Smooth muscle cell (in vitro differentiated cells): ENCODE measurements at regions not wholly inside any gene's neighbourhood (a gene's known extent, or its start where the extent isn't known, plus 50 kb on each side); places are given as distances from the start of the nearest gene placed in this dataset.
A peak's percentile ranks its signal among the peaks of the same experiment; 100 is the strongest.

Experiments
- DNase-seq: peaks from one replicate; lab custom pipeline; 2025; ENCODE audit not compliant: unreplicated experiment; lab: John Stamatoyannopoulos, UW
- H2AFZ ChIP-seq: fragments of 200-600 bp; sonication (generic); 2 replicates; pipeline ENCODE4 v1.6.0; 2016; ENCODE audit warnings: antibody characterized with exemption, low read depth, mild to moderate bottlenecking
- H3F3A ChIP-seq: fragments of 200-600 bp; sonication (generic); 2 replicates; pipeline ENCODE4 v1.6.0; 2017; ENCODE audit warnings: antibody characterized with exemption, low read depth
- H3K27ac ChIP-seq: fragments of 200-600 bp; sonication (generic); 2 replicates; pipeline ENCODE4 v1.5.1; 2016; ENCODE audit warnings: low read depth, mild to moderate bottlenecking
- H3K27me3 ChIP-seq: fragments of 200-600 bp; sonication (generic); 2 replicates; pipeline ENCODE4 v1.6.1; 2016; ENCODE audit warnings: low read depth, mild to moderate bottlenecking
- H3K36me3 ChIP-seq: fragments of 200-600 bp; sonication (generic); 2 replicates; pipeline ENCODE4 v1.5.1; 2016; ENCODE audit warnings: low read depth
- H3K4me1 ChIP-seq: fragments of 200-600 bp; sonication (generic); 2 replicates; pipeline ENCODE4 v1.5.1; 2016; ENCODE audit warnings: low read depth
- H3K4me2 ChIP-seq: fragments of 200-600 bp; sonication (generic); 2 replicates; pipeline ENCODE4 v1.6.0; 2016; ENCODE audit warnings: mild to moderate bottlenecking
- H3K4me3 ChIP-seq: fragments of 200-600 bp; sonication (generic); 2 replicates; pipeline ENCODE4 v1.5.1; 2016; ENCODE audit warnings: mild to moderate bottlenecking
- H3K79me2 ChIP-seq: fragments of 200-600 bp; sonication (generic); 2 replicates; pipeline ENCODE4 v1.6.0; 2016; ENCODE audit warnings: low read depth, mild to moderate bottlenecking
- H3K9ac ChIP-seq: fragments of 200-600 bp; sonication (generic); 2 replicates; pipeline ENCODE4 v1.6.0; 2016; ENCODE audit warnings: low read depth
- H3K9me3 ChIP-seq: fragments of 200-600 bp; sonication (generic); replicated peaks from 2 replicates; pipeline ENCODE4 v1.5.1; 2016; ENCODE audit warnings: low read depth
- H4K20me1 ChIP-seq: fragments of 200-600 bp; sonication (generic); 2 replicates; pipeline ENCODE4 v1.6.0; 2016; ENCODE audit warnings: low read depth
- WGBS: methylation state at CpG from one replicate; pipeline ENCODE4 v1.1.7; 2016; ENCODE audit warnings: low lambda C conversion rate; 5-methylcytosine and 5-hydroxymethylcytosine counted together
- TF ChIP-seq, protein P1 (sequence below): fragments of 200-600 bp; sonication (generic); IDR thresholded peaks from 2 replicates; pipeline ENCODE4 v1.5.1; 2017; ENCODE audit warnings: borderline replicate concordance, mild to moderate bottlenecking, antibody characterized with exemption; ENCODE audit not compliant: insufficient read depth, poor library complexity, severe bottlenecking

DNA sequence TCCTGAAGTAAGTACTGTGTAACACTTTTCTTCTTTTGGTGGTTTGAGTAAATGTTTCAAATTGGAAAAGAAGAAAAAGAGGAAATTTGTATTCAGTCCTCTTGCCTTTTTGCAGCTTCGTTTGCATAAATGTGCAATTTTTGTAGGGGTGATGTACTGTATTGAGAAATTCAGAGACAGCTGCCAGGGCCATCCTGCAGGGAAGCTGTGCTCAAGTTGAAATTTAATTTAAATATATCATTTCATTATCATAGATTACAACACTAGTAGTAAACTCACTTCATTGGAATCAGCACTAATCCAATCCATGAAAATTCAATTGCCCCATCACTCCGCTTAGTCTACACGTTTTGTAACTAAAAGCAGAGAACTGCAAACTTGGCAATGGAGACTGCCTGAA is 415.4 kb downstream of the DNAJB9 start:
- Histone ChIP-seq H3K27ac (no peak overlapping the region), H3K4me2 (no peak overlapping the region), H3F3A (no peaks in the 10 kb centered on the region), H4K20me1 (no peaks in the 10 kb centered on the region), H2AFZ (peak overlapping the region; percentile 26), H3K9me3 (no peaks in the 10 kb centered on the region), H3K4me3 (no peak overlapping the region), H3K4me1 (peaks cover 4% of the 10 kb centered on the region), H3K79me2 (no peaks in the 10 kb centered on the region), H3K36me3 (no peaks in the 10 kb centered on the region), H3K9ac (no peak overlapping the region), H3K27me3 (no peaks in the 10 kb centered on the region)
- WGBS: 80% methylated on average over 3 of the region's 3 CpGs
- no peak for DNase-seq
- TF ChIP-seq, protein P1, sequence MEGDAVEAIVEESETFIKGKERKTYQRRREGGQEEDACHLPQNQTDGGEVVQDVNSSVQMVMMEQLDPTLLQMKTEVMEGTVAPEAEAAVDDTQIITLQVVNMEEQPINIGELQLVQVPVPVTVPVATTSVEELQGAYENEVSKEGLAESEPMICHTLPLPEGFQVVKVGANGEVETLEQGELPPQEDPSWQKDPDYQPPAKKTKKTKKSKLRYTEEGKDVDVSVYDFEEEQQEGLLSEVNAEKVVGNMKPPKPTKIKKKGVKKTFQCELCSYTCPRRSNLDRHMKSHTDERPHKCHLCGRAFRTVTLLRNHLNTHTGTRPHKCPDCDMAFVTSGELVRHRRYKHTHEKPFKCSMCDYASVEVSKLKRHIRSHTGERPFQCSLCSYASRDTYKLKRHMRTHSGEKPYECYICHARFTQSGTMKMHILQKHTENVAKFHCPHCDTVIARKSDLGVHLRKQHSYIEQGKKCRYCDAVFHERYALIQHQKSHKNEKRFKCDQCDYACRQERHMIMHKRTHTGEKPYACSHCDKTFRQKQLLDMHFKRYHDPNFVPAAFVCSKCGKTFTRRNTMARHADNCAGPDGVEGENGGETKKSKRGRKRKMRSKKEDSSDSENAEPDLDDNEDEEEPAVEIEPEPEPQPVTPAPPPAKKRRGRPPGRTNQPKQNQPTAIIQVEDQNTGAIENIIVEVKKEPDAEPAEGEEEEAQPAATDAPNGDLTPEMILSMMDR: no peak

DNA sequence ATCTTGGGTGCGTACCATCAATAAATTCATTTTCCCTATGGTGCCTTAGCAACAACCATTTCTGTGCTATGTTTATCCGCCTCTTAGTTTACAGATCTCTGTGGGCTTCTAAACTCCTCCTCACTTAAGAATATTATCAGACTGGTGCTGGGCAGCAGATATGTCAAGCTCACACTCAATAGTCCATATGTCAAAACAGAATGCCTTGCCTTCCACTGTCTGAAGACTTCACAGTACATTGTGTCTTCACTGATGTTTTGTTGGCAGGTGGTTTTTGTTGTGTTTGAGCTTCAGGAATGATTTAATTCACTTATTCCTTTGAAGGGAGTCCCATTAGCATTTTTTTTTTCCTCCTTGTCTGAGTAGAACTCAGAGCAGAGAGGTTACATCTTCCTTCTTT is 419.6 kb downstream of the DNAJB9 start:
- 100% methylated on average over 2 of the region's 2 CpGs for WGBS

DNA sequence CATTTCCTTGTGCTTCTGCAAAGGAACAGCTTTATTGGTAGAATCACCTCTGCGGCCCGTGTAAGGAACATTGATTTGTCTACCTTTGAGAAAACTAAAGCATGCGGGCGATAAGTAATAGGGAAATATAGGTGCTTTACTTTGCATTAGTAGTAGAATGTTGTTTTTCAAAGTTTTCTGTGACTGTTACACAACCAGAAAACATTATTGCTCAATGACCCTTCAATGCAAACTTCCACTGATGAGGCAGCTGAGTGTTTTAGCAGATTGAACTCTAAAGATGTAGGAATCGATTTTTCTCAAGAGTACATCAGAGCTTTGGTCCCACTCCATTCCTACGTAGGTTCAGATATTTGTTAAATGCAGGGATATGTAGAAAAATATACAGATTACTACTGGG is 427.8 kb downstream of the DNAJB9 start:
- no peaks in the 10 kb centered on the region for H3K9me3 ChIP-seq
- 89% methylated on average over 6 of the region's 6 CpGs for WGBS
- no peak for DNase-seq

More for the DNA sequence above, 419.6 kb downstream of the DNAJB9 start:
- Histone ChIP-seq H4K20me1 (no peaks in the 10 kb centered on the region), H3K4me3 (no peak overlapping the region), H3K27ac (no peak overlapping the region), H3K9ac (no peak overlapping the region), H2AFZ (no peak overlapping the region), H3F3A (no peaks in the 10 kb centered on the region), H3K4me2 (no peak overlapping the region), H3K79me2 (no peaks in the 10 kb centered on the region), H3K36me3 (no peaks in the 10 kb centered on the region), H3K9me3 (no peaks in the 10 kb centered on the region), H3K27me3 (no peaks in the 10 kb centered on the region), H3K4me1 (peaks cover 26% of the 10 kb centered on the region)
- DNase-seq: no peak
- TF ChIP-seq, protein P1: no peak

DNA sequence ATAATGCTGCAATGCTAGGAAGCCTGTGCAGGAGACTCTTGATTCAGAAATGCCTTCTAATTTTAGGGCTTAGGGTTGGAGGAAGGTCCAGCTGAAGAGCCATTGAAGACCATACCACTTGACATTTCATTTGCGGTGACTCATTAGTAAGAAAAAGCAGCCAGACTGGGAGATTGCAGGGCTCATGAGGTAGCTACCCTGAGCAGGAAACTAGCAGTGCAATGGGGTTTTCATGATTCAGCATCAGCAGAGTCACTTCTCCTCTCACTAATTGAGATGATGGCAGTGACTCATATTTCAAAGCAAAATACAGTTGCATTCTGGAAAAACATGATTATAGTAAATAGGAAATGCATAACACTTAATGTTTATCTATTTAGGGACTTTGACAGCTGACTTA is 434.1 kb downstream of the DNAJB9 start:
- H4K20me1 ChIP-seq: no peaks in the 10 kb centered on the region
- no peaks in the 10 kb centered on the region for H3K36me3 ChIP-seq
- H3K9ac ChIP-seq: no peak overlapping the region
- H2AFZ ChIP-seq: no peak overlapping the region
- H3K4me2 ChIP-seq: no peak overlapping the region
- DNase-seq: no peak
- peaks cover 6% of the 10 kb centered on the region for H3F3A ChIP-seq
- H3K27ac ChIP-seq: peak overlapping the region; percentile 59
- H3K27me3 ChIP-seq: no peaks in the 10 kb centered on the region
- no peaks in the 10 kb centered on the region for H3K79me2 ChIP-seq
- H3K4me3 ChIP-seq: no peak overlapping the region
- WGBS: 4% methylated on average over 1 of the region's 1 CpG
- no peaks in the 10 kb centered on the region for H3K9me3 ChIP-seq
- peaks cover 7% of the 10 kb centered on the region for H3K4me1 ChIP-seq
- TF ChIP-seq, protein P1: no peak

More for the DNA sequence above, 427.8 kb downstream of the DNAJB9 start:
- no peak overlapping the region for H3K27ac ChIP-seq
- no peak overlapping the region for H3K4me2 ChIP-seq
- H3K27me3 ChIP-seq: no peaks in the 10 kb centered on the region
- H2AFZ ChIP-seq: no peak overlapping the region
- H3K9ac ChIP-seq: no peak overlapping the region
- no peaks in the 10 kb centered on the region for H3K36me3 ChIP-seq
- H3K4me3 ChIP-seq: no peak overlapping the region
- TF ChIP-seq, protein P1: no peak
- H3F3A ChIP-seq: no peaks in the 10 kb centered on the region
- H4K20me1 ChIP-seq: no peaks in the 10 kb centered on the region
- H3K4me1 ChIP-seq: no peaks in the 10 kb centered on the region
- H3K79me2 ChIP-seq: no peaks in the 10 kb centered on the region
